KG1 (cell line): ENCODE measurements at regions not wholly inside any gene's neighbourhood (a gene's known extent, or its start where the extent isn't known, plus 50 kb on each side); places are given as distances from the start of the nearest gene placed in this dataset.

Experiments used
- DNase-seq: peaks from one replicate; lab custom pipeline; 2025; lab: John Stamatoyannopoulos, UW

DNA sequence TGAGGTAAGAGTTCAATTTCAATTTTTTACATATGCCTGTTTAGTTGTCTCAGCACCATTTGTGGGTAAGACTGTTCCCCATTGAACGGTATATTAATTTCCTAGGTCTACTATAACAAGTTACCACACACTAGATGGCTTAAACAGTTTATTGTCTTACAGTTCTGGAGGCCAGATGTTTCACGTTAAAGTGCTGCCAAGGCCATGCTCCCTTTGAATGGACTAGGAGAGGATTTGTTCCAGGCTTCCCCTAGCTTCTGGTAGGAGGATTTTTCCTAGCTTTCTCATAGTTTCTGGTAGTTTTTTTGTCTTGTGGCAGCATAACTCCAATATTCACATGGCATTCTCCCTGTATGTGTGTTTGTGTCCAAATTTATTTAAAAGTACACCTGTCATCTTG is 149.3 kb upstream of the CYSLTR1 start:
- no peak for DNase-seq

GRCh38 chrX:78456909-78457308 is 129.5 kb upstream of the CYSLTR1 start:
- no peak for DNase-seq

DNA sequence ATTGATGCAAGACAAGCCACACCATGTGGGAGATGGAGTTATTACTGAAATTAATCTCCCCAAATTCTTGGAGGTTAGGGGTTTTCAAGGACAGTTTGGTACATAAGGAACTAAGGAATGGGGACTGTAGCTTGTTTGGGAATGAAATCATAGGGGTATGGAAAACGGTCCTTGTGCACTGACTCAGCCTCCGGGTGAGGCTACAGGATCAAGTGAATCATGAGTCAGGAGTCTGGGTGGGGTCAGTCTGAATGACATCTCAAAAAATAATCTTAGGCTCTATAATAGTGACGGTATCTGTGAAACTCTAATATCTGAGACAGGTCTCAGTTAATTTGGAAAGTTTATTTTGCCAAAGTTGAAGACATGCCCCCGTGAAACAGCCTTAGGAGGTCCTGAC is 128.5 kb upstream of the CYSLTR1 start:
- no peak for DNase-seq

DNA sequence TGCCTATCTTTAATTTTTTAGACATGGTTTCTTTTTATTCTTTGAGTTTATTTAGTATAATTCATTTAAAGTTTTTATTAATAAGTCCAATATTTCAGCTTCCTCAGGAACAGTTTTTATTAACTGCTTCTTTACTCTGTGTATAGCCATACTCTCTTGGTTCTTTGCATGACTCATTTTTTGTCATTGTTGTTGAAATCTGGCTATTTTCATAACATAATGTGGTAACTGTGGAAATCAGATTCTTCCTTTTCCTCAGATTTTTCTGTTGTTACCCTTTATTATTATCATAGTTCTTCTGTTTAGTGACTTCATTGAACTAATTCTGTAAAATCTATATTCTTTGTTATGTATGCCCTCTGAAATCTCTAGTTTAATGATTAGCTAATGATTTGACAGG is 124.9 kb upstream of the CYSLTR1 start:
- DNase-seq, result no peak

DNA sequence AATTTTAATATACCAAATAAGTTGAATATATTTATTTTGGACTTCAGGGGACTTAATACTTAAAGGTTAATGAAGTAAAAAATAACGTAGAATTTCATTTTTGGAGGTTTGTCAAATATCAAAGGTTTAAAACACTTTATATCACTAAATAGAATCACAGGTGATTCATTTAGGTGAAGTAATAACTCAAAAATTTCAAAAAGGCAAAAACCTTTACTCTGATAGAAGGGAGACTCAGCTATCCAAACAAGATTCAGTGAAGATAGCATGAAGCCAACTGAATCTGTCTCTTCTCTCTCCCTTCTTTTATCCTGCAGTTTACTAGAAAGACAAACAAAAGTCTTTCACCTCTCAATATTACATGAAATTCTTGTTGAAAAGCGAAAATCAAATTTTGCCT is 110.2 kb upstream of the CYSLTR1 start:
- no peak for DNase-seq

GRCh38 chrX:78429172-78429571 is 101.8 kb upstream of the CYSLTR1 start:
- DNase-seq, result no peak

DNA sequence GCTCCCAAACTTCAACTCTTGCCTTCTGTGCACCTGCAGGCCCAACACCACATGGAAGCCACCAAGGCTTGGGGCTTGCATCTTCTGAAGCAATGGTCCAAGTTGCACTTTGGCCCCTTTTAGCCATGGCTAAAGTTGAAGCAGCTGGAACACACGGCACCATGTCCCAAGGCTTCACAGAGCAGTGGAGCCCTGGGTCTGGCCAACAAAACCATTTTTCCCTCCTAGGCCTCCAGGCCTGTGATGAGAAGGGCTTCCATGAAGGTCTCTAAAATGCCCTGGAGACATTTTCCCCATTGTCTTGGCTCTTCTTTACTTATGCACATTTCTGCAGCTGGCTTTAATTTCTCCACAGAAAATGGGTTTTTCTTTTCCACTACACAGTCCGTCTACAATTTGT is 61.3 kb upstream of the CYSLTR1 start:
- no peak for DNase-seq

DNA sequence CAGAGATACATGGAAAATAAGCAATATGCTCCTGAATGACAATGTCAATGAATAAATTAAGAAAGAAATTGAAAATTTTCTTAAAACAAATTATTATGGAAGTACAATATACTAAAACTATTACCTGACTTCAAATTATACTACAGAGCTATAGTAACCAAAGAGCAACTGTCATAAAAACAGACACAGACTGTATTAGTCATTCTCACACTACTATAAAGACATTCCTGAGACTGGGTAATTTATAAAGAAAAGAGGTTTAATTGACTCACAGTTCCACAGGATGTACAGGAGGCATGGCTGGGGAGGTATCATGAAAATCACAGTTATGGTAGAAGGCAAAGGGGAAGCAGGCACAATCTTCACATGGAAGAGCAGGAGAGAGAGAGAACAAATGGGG is 60.0 kb upstream of the CYSLTR1 start:
- no peak for DNase-seq

DNA sequence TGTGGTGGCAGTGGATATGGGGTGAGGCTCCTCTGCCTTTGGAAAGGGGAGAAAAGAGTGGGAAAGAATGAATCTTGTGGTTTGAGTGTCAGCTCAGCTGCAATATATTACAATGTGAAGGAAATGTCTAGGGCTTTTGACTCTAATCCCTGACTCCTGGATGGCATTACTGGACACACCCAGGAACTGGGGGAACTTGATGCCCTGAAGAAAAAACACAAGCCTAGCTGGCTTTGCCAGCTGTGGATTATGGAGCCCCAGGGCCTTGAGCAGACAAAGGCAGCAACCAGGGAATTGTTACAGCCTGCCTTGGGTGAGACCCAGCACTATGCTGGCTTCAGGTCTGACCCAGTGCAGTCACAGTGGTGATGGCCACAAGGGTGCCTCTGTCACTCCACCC is 57.1 kb upstream of the CYSLTR1 start:
- no peak for DNase-seq

GRCh38 chrX:78383594-78383993 is 56.2 kb upstream of the CYSLTR1 start:
- no peak for DNase-seq

GRCh38 chrX:78378476-78379115 is 51.2 kb upstream of the CYSLTR1 start:
- no peak for DNase-seq
